HEK293 (cell line): ENCODE measurements at regions not wholly inside any gene's neighbourhood (a gene's known extent, or its start where the extent isn't known, plus 50 kb on each side); places are given as distances from the start of the nearest gene placed in this dataset.

Source experiments
- CTCF ChIA-PET: fragments of 350-600 bp; formaldehyde crosslinking; extraction: SDS; loops from one replicate; lab custom pipeline; 2021; ENCODE audit warnings: antibody characterized with exemption; lab: Yijun Ruan, JAX
- POLR2A ChIA-PET: fragments of 300-600 bp; formaldehyde crosslinking; extraction: SDS; loops from one replicate; lab custom pipeline; 2020; ENCODE audit warnings: antibody characterized with exemption, inconsistent platforms; lab: Yijun Ruan, JAX
- H3K27ac ChIP-seq: fragments of 200-500 bp; sonication (Bioruptor generic); 2 replicates; pipeline ENCODE4 v1.5.1; 2014; ENCODE audit warnings: low read depth, low read length, control low read depth, inconsistent platforms; ENCODE audit errors: extremely low read depth
- H3K36me3 ChIP-seq, 2 experiments: fragments of 200-500 bp in 1 of 2; sonication (Bioruptor generic) in 1 of 2; 1 replicate in 1 of 2; 2 replicates in 1 of 2; pipeline ENCODE4 v1.5.1; 2014 to 2017; ENCODE audit warnings: inconsistent platforms in 2 of 2, low read length in 2 of 2; ENCODE audit not compliant: control insufficient read depth in 2 of 2, insufficient read depth in 1 of 2
- H3K4me1 ChIP-seq: fragments of 200-500 bp; sonication (Bioruptor generic); 2 replicates; pipeline ENCODE4 v1.5.1; 2014; ENCODE audit warnings: mild to moderate bottlenecking, low read length, inconsistent platforms; ENCODE audit not compliant: control insufficient read depth, insufficient read depth
- H3K4me3 ChIP-seq: 2 replicates; pipeline ENCODE4 v1.5.1; 2011; ENCODE audit warnings: low read depth, mild to moderate bottlenecking, control low read depth, low read length, moderate library complexity
- H3K9me3 ChIP-seq: fragments of 200-500 bp; sonication (Bioruptor generic); 2 replicates; pipeline ENCODE4 v1.5.1; 2014; ENCODE audit warnings: low read depth, low read length, inconsistent platforms; ENCODE audit not compliant: control insufficient read depth, insufficient read depth
- GLIS1 ChIP-seq: fragments of 450-650 bp; formaldehyde crosslinking; IDR thresholded peaks from 2 replicates; pipeline ENCODE4 v1.5.1; 2016; ENCODE audit warnings: missing biosample characterization, missing genetic modification characterization
- INSM2 ChIP-seq: fragments of 450-650 bp; formaldehyde crosslinking; IDR thresholded peaks from 2 replicates; pipeline ENCODE4 v1.5.1; 2016; ENCODE audit warnings: missing biosample characterization, missing genetic modification characterization
- OSR2 ChIP-seq: fragments of 450-650 bp; formaldehyde crosslinking; IDR thresholded peaks from 2 replicates; pipeline ENCODE4 v1.5.1; 2016; ENCODE audit warnings: missing biosample characterization, missing genetic modification characterization
- PRDM10 ChIP-seq: fragments of 450-650 bp; formaldehyde crosslinking; IDR thresholded peaks from 2 replicates; pipeline ENCODE4 v1.5.1; 2016; ENCODE audit warnings: missing biosample characterization, missing genetic modification characterization
- RBAK ChIP-seq: fragments of 450-650 bp; formaldehyde crosslinking; IDR thresholded peaks from 2 replicates; pipeline ENCODE4 v1.5.1; 2016; ENCODE audit warnings: missing biosample characterization, missing genetic modification characterization
- SCRT1 ChIP-seq: fragments of 450-650 bp; formaldehyde crosslinking; IDR thresholded peaks from 2 replicates; pipeline ENCODE4 v1.5.1; 2016; ENCODE audit warnings: missing biosample characterization, missing genetic modification characterization, borderline replicate concordance
- TRIM28 ChIP-seq: IDR thresholded peaks from 2 replicates; pipeline ENCODE4 v1.6.1; 2011; ENCODE audit warnings: low read length, control low read depth, borderline replicate concordance
- ZBTB20 ChIP-seq: fragments of 450-650 bp; formaldehyde crosslinking; IDR thresholded peaks from 2 replicates; pipeline ENCODE4 v1.5.1; 2016; ENCODE audit warnings: missing biosample characterization, missing genetic modification characterization
- ZIC2 ChIP-seq: fragments of 450-650 bp; formaldehyde crosslinking; IDR thresholded peaks from 2 replicates; pipeline ENCODE4 v1.5.1; 2016; ENCODE audit warnings: missing biosample characterization, missing genetic modification characterization
- ZNF121 ChIP-seq: fragments of 450-650 bp; formaldehyde crosslinking; IDR thresholded peaks from 2 replicates; pipeline ENCODE4 v1.5.1; 2016; ENCODE audit warnings: missing biosample characterization, missing genetic modification characterization
- ZNF133 ChIP-seq: fragments of 450-650 bp; formaldehyde crosslinking; IDR thresholded peaks from 2 replicates; pipeline ENCODE4 v1.5.1; 2016; ENCODE audit warnings: missing biosample characterization, missing genetic modification characterization
- ZNF140 ChIP-seq: fragments of 450-650 bp; formaldehyde crosslinking; IDR thresholded peaks from 2 replicates; pipeline ENCODE4 v1.5.1; 2016; ENCODE audit warnings: missing biosample characterization, missing genetic modification characterization
- ZNF148 ChIP-seq: fragments of 450-650 bp; formaldehyde crosslinking; IDR thresholded peaks from 2 replicates; pipeline ENCODE4 v1.5.0; 2017; ENCODE audit warnings: missing biosample characterization, missing genetic modification characterization, borderline replicate concordance
- ZNF157 ChIP-seq: fragments of 450-650 bp; formaldehyde crosslinking; IDR thresholded peaks from 2 replicates; pipeline ENCODE4 v1.5.1; 2016; ENCODE audit warnings: missing biosample characterization, missing genetic modification characterization
- ZNF19 ChIP-seq: fragments of 450-650 bp; formaldehyde crosslinking; IDR thresholded peaks from 2 replicates; pipeline ENCODE4; 2016; ENCODE audit warnings: missing biosample characterization, missing genetic modification characterization, low read depth
- ZNF202 ChIP-seq: fragments of 450-650 bp; formaldehyde crosslinking; IDR thresholded peaks from 2 replicates; pipeline ENCODE4 v1.5.1; 2016; ENCODE audit warnings: missing biosample characterization, missing genetic modification characterization, borderline replicate concordance
- ZNF248 ChIP-seq: fragments of 450-650 bp; formaldehyde crosslinking; IDR thresholded peaks from 2 replicates; pipeline ENCODE4 v1.5.1; 2017; ENCODE audit warnings: missing biosample characterization, missing genetic modification characterization
- ZNF354C ChIP-seq: fragments of 450-650 bp; formaldehyde crosslinking; IDR thresholded peaks from 2 replicates; pipeline ENCODE4 v1.5.1; 2016; ENCODE audit warnings: missing biosample characterization, missing genetic modification characterization, low read depth, borderline replicate concordance
- ZNF571 ChIP-seq: fragments of 450-650 bp; formaldehyde crosslinking; IDR thresholded peaks from 2 replicates; pipeline ENCODE4 v1.5.0; 2017; ENCODE audit warnings: missing biosample characterization, missing genetic modification characterization
- ZNF585B ChIP-seq: fragments of 450-650 bp; formaldehyde crosslinking; IDR thresholded peaks from 2 replicates; pipeline ENCODE4 v1.5.1; 2016; ENCODE audit warnings: missing biosample characterization, missing genetic modification characterization
- ZNF600 ChIP-seq: fragments of 450-650 bp; formaldehyde crosslinking; IDR thresholded peaks from 2 replicates; pipeline ENCODE4 v1.5.1; 2016; ENCODE audit warnings: missing biosample characterization, missing genetic modification characterization
- ZNF624 ChIP-seq: fragments of 450-650 bp; formaldehyde crosslinking; IDR thresholded peaks from 2 replicates; pipeline ENCODE4 v1.5.1; 2017; ENCODE audit warnings: missing biosample characterization, missing genetic modification characterization
- ZNF629 ChIP-seq: fragments of 450-650 bp; formaldehyde crosslinking; IDR thresholded peaks from 2 replicates; pipeline ENCODE4 v1.5.1; 2017; ENCODE audit warnings: missing biosample characterization, missing genetic modification characterization
- ZNF660 ChIP-seq: fragments of 450-650 bp; IDR thresholded peaks from 2 replicates; pipeline ENCODE4 v1.5.1; 2018; ENCODE audit warnings: missing biosample characterization, mild to moderate bottlenecking, missing genetic modification characterization
- ZSCAN30 ChIP-seq: fragments of 450-650 bp; IDR thresholded peaks from 2 replicates; pipeline ENCODE4 v1.5.1; 2018; ENCODE audit warnings: missing biosample characterization, mild to moderate bottlenecking, missing genetic modification characterization, moderate library complexity

GRCh38 chr3:71990545-71990944 lies 205.6 kb upstream of the PROK2 start:
- no peaks in the 10 kb centered on the region for H3K4me1 ChIP-seq
- CTCF ChIA-PET: no interaction called here

GRCh38 chr3:71989165-71989564 lies 204.2 kb upstream of the PROK2 start:
- CTCF ChIA-PET: interaction anchor here (1.3 kb wide), 1 partner anchor 11 kb away, joined by 3 read pairs; no protein-coding TSS in a partner anchor
- H3K27ac ChIP-seq: no peak overlapping the region

More at GRCh38 chr3:71990545-71990944, 205.6 kb upstream of the PROK2 start:
- no peak for TF ChIP-seq RBAK (tag by site-specific recombination)
- TF ChIP-seq SCRT1 (tag by site-specific recombination): no peak
- no peak for TF ChIP-seq GLIS1 (tag by site-specific recombination)
- TF ChIP-seq ZNF624: no peak
- TF ChIP-seq ZNF133 (tag by site-specific recombination): peak; percentile 95
- TF ChIP-seq ZSCAN30 (tag by site-specific recombination): no peak
- Histone ChIP-seq H3K36me3 (no peaks in the 10 kb centered on the region), H3K9me3 (no peaks in the 10 kb centered on the region), H3K4me3 (no peak overlapping the region), H3K27ac (no peak overlapping the region)
- POLR2A ChIA-PET: no interaction called here

GRCh38 chr3:71987828-71988227 lies 202.9 kb upstream of the PROK2 start:
- Histone ChIP-seq H3K36me3 (no peaks in the 10 kb centered on the region), H3K4me3 (no peak overlapping the region), H3K27ac (no peak overlapping the region), H3K4me1 (no peaks in the 10 kb centered on the region), H3K9me3 (no peaks in the 10 kb centered on the region)
- ChIA-PET POLR2A (no interaction called here), CTCF (interaction anchor here (1.0 kb wide), 1 partner anchor 32 kb away, joined by 3 read pairs; no protein-coding TSS in a partner anchor)
- TF ChIP-seq OSR2 (peak; percentile 32), ZNF354C (tag by site-specific recombination) (no peak), PRDM10 (tag by site-specific recombination) (peak; percentile 48), SCRT1 (tag by site-specific recombination) (no peak), ZNF121 (tag by site-specific recombination) (no peak), ZBTB20 (tag by site-specific recombination) (peak; percentile 82; the same call in 1 of the 2 replicates), ZNF202 (tag by site-specific recombination) (no peak), INSM2 (tag by site-specific recombination) (0 out of 2 replicates have a peak, but pooled peaks have one; percentile 18), ZNF148 (tag by site-specific recombination) (no peak), TRIM28 (peak; percentile 27; the same call in 1 of the 2 replicates), GLIS1 (tag by site-specific recombination) (peak; percentile 69), ZNF600 (tag by site-specific recombination) (peak; percentile 18; the same call in 1 of the 2 replicates), ZNF629 (tag by site-specific recombination) (peak; percentile 33; the same call in 1 of the 2 replicates), ZNF140 (tag by site-specific recombination) (no peak), ZNF660 (tag by site-specific recombination) (0 out of 2 replicates have a peak, but pooled peaks have one; percentile 32), ZIC2 (tag by site-specific recombination) (peak; percentile 98), ZNF248 (tag by site-specific recombination) (no peak), ZNF157 (tag by site-specific recombination) (no peak)

More at GRCh38 chr3:71989165-71989564, 204.2 kb upstream of the PROK2 start:
- Histone ChIP-seq H3K4me1 (no peaks in the 10 kb centered on the region), H3K9me3 (no peaks in the 10 kb centered on the region), H3K36me3 (no peaks in the 10 kb centered on the region), H3K4me3 (no peak overlapping the region)
- POLR2A ChIA-PET: no interaction called here
- TF ChIP-seq OSR2 (peak; percentile 27; the same call in 1 of the 2 replicates), ZNF585B (tag by site-specific recombination) (no peak), ZNF19 (tag by site-specific recombination) (no peak), ZNF571 (tag by site-specific recombination) (no peak)
